B cell (primary cell): ENCODE measurements at regions not wholly inside any gene's neighbourhood (a gene's known extent, or its start where the extent isn't known, plus 50 kb on each side); places are given as distances from the start of the nearest gene placed in this dataset.

Source experiments
- ATAC-seq: fragments of 200-7000 bp; cut with Tn5 transposase; one replicate; pipeline ENCODE4 v1.10.0; 2021; ENCODE audit warnings: low read depth, mild to moderate bottlenecking, moderate number of reproducible peaks, moderate library complexity
- CTCF ChIA-PET: fragments of 350-600 bp; sonication (Branson Sonifier 250); formaldehyde crosslinking; loops from one replicate; lab custom pipeline; 2021; ENCODE audit warnings: antibody characterized with exemption, inconsistent platforms; lab: Charles Lee
- POLR2A ChIA-PET: fragments of 350-600 bp; sonication (Branson Sonifier 250); formaldehyde crosslinking; loops from one replicate; lab custom pipeline; 2021; ENCODE audit warnings: antibody characterized with exemption; lab: Charles Lee
- DNase-seq: peaks from one replicate; pipeline ENCODE4 v3.0.0; 2013
- H2AFZ ChIP-seq: 2 replicates; pipeline ENCODE4 v1.6.1; 2012; ENCODE audit warnings: mild to moderate bottlenecking, low read depth, low read length; ENCODE audit not compliant: insufficient read depth, poor library complexity, severe bottlenecking
- H3K27ac ChIP-seq, 2 donors: 1 replicate in 1 of 2; 2 replicates in 1 of 2; pipeline ENCODE4 v1.5.1; 2012 to 2013; ENCODE audit warnings: low read length in 2 of 2, mild to moderate bottlenecking in 2 of 2, moderate library complexity in 1 of 2
- H3K27me3 ChIP-seq, 4 experiments: fragments of 200-600 bp in 1 of 4; sonication (generic) in 1 of 4; replicated peaks in 1 of 4; 1 replicate in 2 of 4; 2 replicates in 2 of 4; pipeline versions ENCODE4 v1.6.1 to v1.7.0; 2013 to 2016; ENCODE audit warnings: low read length in 3 of 4, mild to moderate bottlenecking in 2 of 4, mixed read lengths in 1 of 4, moderate library complexity in 1 of 4; ENCODE audit not compliant: insufficient read depth in 4 of 4, control insufficient read depth in 3 of 4; ENCODE audit errors: control extremely low read depth in 1 of 4
- H3K36me3 ChIP-seq, 2 experiments: replicated peaks in 1 of 2; 1 replicate in 1 of 2; 2 replicates in 1 of 2; pipeline versions ENCODE4 v1.6.1 to v1.7.1; 2013; ENCODE audit warnings: low read length in 1 of 2; ENCODE audit not compliant: insufficient read depth in 2 of 2, control insufficient read depth in 1 of 2; ENCODE audit errors: control extremely low read depth in 1 of 2, extremely low read depth in 1 of 2
- H3K4me1 ChIP-seq, 2 donors: fragments of 200-600 bp in 1 of 2; sonication (generic) in 1 of 2; 1 replicate in 1 of 2; 2 replicates in 1 of 2; pipeline versions ENCODE4 v1.5.1 to v1.6.1; 2013 to 2017; ENCODE audit warnings: low read length in 2 of 2; ENCODE audit not compliant: control insufficient read depth in 2 of 2, insufficient read depth in 2 of 2
- H3K4me2 ChIP-seq: replicated peaks from 2 replicates; pipeline ENCODE3; 2012; ENCODE audit warnings: mild to moderate bottlenecking, low read depth, low read length; ENCODE audit not compliant: poor library complexity, severe bottlenecking
- H3K4me3 ChIP-seq, 5 experiments: fragments of 200-600 bp in 1 of 5; sonication (generic) in 1 of 5; 1 replicate in 3 of 5; 2 replicates in 2 of 5; pipeline versions ENCODE4 v1.5.1 to v1.7.0; 2011 to 2016; ENCODE audit warnings: low read length in 4 of 5, mild to moderate bottlenecking in 4 of 5, low read depth in 2 of 5, control low read depth in 1 of 5, moderate library complexity in 1 of 5; ENCODE audit not compliant: insufficient read depth in 1 of 5; ENCODE audit errors: control extremely low read depth in 1 of 5, extremely low read depth in 1 of 5
- H3K79me2 ChIP-seq: fragments of 200-600 bp; sonication (generic); one replicate; pipeline ENCODE4 v1.6.0; 2016; ENCODE audit warnings: low read length; ENCODE audit not compliant: control insufficient read depth, insufficient read depth
- H3K9ac ChIP-seq: fragments of 200-600 bp; sonication (generic); 2 replicates; pipeline ENCODE4 v1.6.1; 2017; ENCODE audit warnings: mild to moderate bottlenecking, low read length, moderate library complexity
- H3K9me3 ChIP-seq, 3 donors: one replicate each; pipeline versions ENCODE4 v1.6.1 to v1.7.1; 2013; ENCODE audit warnings: low read length in 2 of 3; ENCODE audit not compliant: control insufficient read depth in 2 of 3, insufficient read depth in 1 of 3; ENCODE audit errors: control extremely low read depth in 1 of 3
- H4K20me1 ChIP-seq: 2 replicates; pipeline ENCODE4 v1.6.0; 2012; ENCODE audit warnings: mild to moderate bottlenecking, low read length; ENCODE audit not compliant: insufficient read depth, control insufficient read depth, poor library complexity, severe bottlenecking
- H3K27ac Mint-ChIP-seq: one replicate; pipeline ENCODE4 v1.8.0; 2021; ENCODE audit warnings: mixed read lengths
- H3K27me3 Mint-ChIP-seq: one replicate; pipeline ENCODE4 v1.8.0; 2021; ENCODE audit warnings: mixed read lengths
- H3K4me1 Mint-ChIP-seq: one replicate; pipeline ENCODE4 v1.8.0; 2021; ENCODE audit warnings: mixed read lengths
- H3K4me3 Mint-ChIP-seq: one replicate; pipeline ENCODE4 v1.8.0; 2021; ENCODE audit warnings: mixed read lengths
- H3K9me3 Mint-ChIP-seq: one replicate; pipeline ENCODE4 v1.8.0; 2022; ENCODE audit warnings: mixed read lengths; ENCODE audit not compliant: insufficient read depth
- CTCF ChIP-seq: fragments of 200-600 bp; IDR thresholded peaks from one replicate; pipeline ENCODE4 v1.8.0; 2022; ENCODE audit warnings: antibody characterized with exemption, mild to moderate bottlenecking
- EZH2 ChIP-seq: IDR thresholded peaks from 2 replicates; pipeline ENCODE4 v1.6.1; 2012; ENCODE audit warnings: borderline replicate concordance, low read depth, mild to moderate bottlenecking, moderate library complexity, low read length; ENCODE audit not compliant: insufficient read depth, poor library complexity, severe bottlenecking
- WGBS: methylation state at CpG from one replicate; pipeline ENCODE4 v1.1.5; 2013; ENCODE audit warnings: missing lambda C conversion rate; ENCODE audit not compliant: insufficient coverage; 5-methylcytosine and 5-hydroxymethylcytosine counted together
- intact Hi-C: fragments of 100-400 bp; cut with micrococcal nuclease; formaldehyde crosslinking; loops from one replicate; pipeline ENCODE4 v1.10.0; 2022

GRCh38 chr3:21830541-21830940 is 79.5 kb upstream of the ZNF385D start:
- H3K4me3 Mint-ChIP-seq = no peak overlapping the region
- TF ChIP-seq CTCF (no peak), EZH2 (no peak)
- H3K36me3 ChIP-seq = no peaks in the 10 kb centered on the region
- H3K9ac ChIP-seq = no peak overlapping the region
- H3K4me2 ChIP-seq = no peak overlapping the region
- no peak overlapping the region for H3K27ac ChIP-seq
- no peak overlapping the region for H3K27ac Mint-ChIP-seq
- ATAC-seq = no peak
- no peaks in the 10 kb centered on the region for H4K20me1 ChIP-seq
- H3K27me3 ChIP-seq = no peaks in the 10 kb centered on the region
- H3K79me2 ChIP-seq = no peaks in the 10 kb centered on the region
- no CpG with 5 or more reads among the region's 2 CpGs for WGBS
- no peak overlapping the region for H3K4me3 ChIP-seq
- no peaks in the 10 kb centered on the region for H3K4me1 Mint-ChIP-seq
- no peaks in the 10 kb centered on the region for H3K9me3 Mint-ChIP-seq
- ChIA-PET POLR2A (no interaction called here), CTCF (no interaction called here)
- no peak for DNase-seq
- intact Hi-C loops = no loop called here
- H2AFZ ChIP-seq = no peak overlapping the region
- H3K27me3 Mint-ChIP-seq = no peaks in the 10 kb centered on the region
- no peaks in the 10 kb centered on the region for H3K4me1 ChIP-seq
- no peaks in the 10 kb centered on the region for H3K9me3 ChIP-seq

- H3K27ac Mint-ChIP-seq = no peak overlapping the region
- no CpG with 5 or more reads among the region's 2 CpGs for WGBS
- DNase-seq (no peak), ATAC-seq (no peak)
- Histone ChIP-seq H3K9me3 (no peaks in the 10 kb centered on the region), H2AFZ (no peak overlapping the region), H3K4me1 (no peaks in the 10 kb centered on the region), H4K20me1 (no peaks in the 10 kb centered on the region), H3K4me2 (no peak overlapping the region), H3K36me3 (no peaks in the 10 kb centered on the region), H3K27ac (no peak overlapping the region), H3K27me3 (no peaks in the 10 kb centered on the region), H3K4me3 (no peak overlapping the region), H3K9ac (no peak overlapping the region), H3K79me2 (no peaks in the 10 kb centered on the region)
- POLR2A ChIA-PET = no interaction called here
- H3K4me3 Mint-ChIP-seq = no peak overlapping the region
- CTCF ChIA-PET = no interaction called here
- TF ChIP-seq CTCF = no peak
- H3K9me3 Mint-ChIP-seq = no peaks in the 10 kb centered on the region
- intact Hi-C loops = no loop called here
- no peaks in the 10 kb centered on the region for H3K27me3 Mint-ChIP-seq
- H3K4me1 Mint-ChIP-seq = no peaks in the 10 kb centered on the region
These were observed 84.3 kb upstream of the ZNF385D start for GRCh38 chr3:21835264-21835663.
